Natural killer cell (primary cell): ENCODE measurements at regions not wholly inside any gene's neighbourhood (a gene's known extent, or its start where the extent isn't known, plus 50 kb on each side); places are given as distances from the start of the nearest gene placed in this dataset.
"Not testable (repeated sequence)": the region's sequence is repeated elsewhere in the genome, so short reads cannot be mapped to it uniquely, and the experiment has no call there.

Experiments used
- ATAC-seq, 3 donors: fragments of 150-1000 bp in 2 of 3; fragments of 200-7000 bp in 1 of 3; cut with Tn5 transposase; 1 replicate in 1 of 3; 2 replicates in 2 of 3; pipeline ENCODE4 v1.10.0; 2021; ENCODE audit warnings: mild to moderate bottlenecking in 2 of 3, moderate library complexity in 2 of 3
- DNase-seq, 2 donors: peaks; one replicate each; pipeline versions ENCODE4 v3.0.0 to v3.0.0-alpha.2; 2013 to 2021; ENCODE audit warnings: mixed read lengths in 1 of 2
- H3K27ac ChIP-seq: one replicate; pipeline ENCODE4 v1.5.1; 2013; ENCODE audit warnings: mild to moderate bottlenecking, low read length
- H3K27me3 ChIP-seq: one replicate; pipeline ENCODE4 v1.6.1; 2013; ENCODE audit warnings: low read length; ENCODE audit not compliant: control insufficient read depth, insufficient read depth
- H3K36me3 ChIP-seq: one replicate; pipeline ENCODE4 v1.6.1; 2013; ENCODE audit warnings: low read length; ENCODE audit not compliant: control insufficient read depth, insufficient read depth
- H3K4me1 ChIP-seq: one replicate; pipeline ENCODE4 v1.6.1; 2013; ENCODE audit warnings: low read length; ENCODE audit not compliant: control insufficient read depth, insufficient read depth
- H3K4me3 ChIP-seq: one replicate; pipeline ENCODE4 v1.5.1; 2013; ENCODE audit warnings: low read length
- H3K9me3 ChIP-seq: one replicate; pipeline ENCODE4 v1.6.1; 2013; ENCODE audit warnings: low read length; ENCODE audit not compliant: control insufficient read depth, insufficient read depth
- H3K27ac Mint-ChIP-seq, 2 donors: one replicate each; pipeline ENCODE4 v1.8.0; 2022; ENCODE audit warnings: mild to moderate bottlenecking in 2 of 2, mixed read lengths in 2 of 2, moderate library complexity in 1 of 2
- H3K27me3 Mint-ChIP-seq, 2 donors: one replicate each; pipeline ENCODE4 v1.8.0; 2022; ENCODE audit warnings: low read depth in 2 of 2, mixed read lengths in 2 of 2
- H3K36me3 Mint-ChIP-seq: one replicate; pipeline ENCODE4 v1.8.0; 2022; ENCODE audit warnings: mixed read lengths
- H3K4me1 Mint-ChIP-seq, 2 donors: one replicate each; pipeline ENCODE4 v1.8.0; 2022; ENCODE audit warnings: mixed read lengths in 2 of 2
- H3K4me3 Mint-ChIP-seq: one replicate; pipeline ENCODE4 v1.8.0; 2022; ENCODE audit warnings: mild to moderate bottlenecking, moderate library complexity, mixed read lengths
- H3K9me3 Mint-ChIP-seq, 2 donors: one replicate each; pipeline ENCODE4 v1.8.0; 2022; ENCODE audit warnings: mixed read lengths in 2 of 2
- WGBS: methylation state at CpG from one replicate; pipeline ENCODE4 v1.1.7; 2013; ENCODE audit warnings: missing lambda C conversion rate; ENCODE audit not compliant: insufficient coverage; 5-methylcytosine and 5-hydroxymethylcytosine counted together
- intact Hi-C: fragments of 100-400 bp; cut with micrococcal nuclease; formaldehyde crosslinking; loops from one replicate; pipeline ENCODE4 v1.14.2; 2022
- TF ChIP-seq, protein P1 (sequence below): fragments of 200-600 bp; IDR thresholded peaks from one replicate; pipeline ENCODE4 v1.8.0; 2022; ENCODE audit warnings: antibody characterized with exemption

DNA sequence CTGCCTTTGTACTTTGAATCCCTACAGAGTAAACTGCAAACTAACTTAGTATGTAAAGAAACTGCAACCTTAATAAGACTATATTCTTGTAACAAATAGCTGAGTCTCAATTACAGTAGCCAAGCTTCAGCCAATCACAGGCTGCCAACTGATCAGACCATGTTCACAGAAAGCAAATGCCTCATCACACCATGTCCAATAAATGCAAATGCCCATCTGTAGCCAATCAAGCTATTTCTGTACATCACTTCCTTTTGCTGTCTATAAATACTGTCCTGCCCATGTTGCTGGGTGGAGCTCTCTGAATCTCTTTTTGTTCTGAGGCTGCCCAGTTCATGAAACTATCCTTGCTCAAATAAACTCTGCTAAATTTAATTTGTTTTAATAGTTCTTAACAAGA, 531.7 kb upstream of the TOM1L1 start:
- Mint-ChIP-seq H3K27ac (no peak overlapping the region), H3K4me3 (no peak overlapping the region), H3K27me3 (no peaks in the 10 kb centered on the region), H3K9me3 (peaks cover 7 to 9% of the 10 kb centered on the region in 2 donors), H3K36me3 (no peaks in the 10 kb centered on the region), H3K4me1 (no peaks in the 10 kb centered on the region)
- no peaks in the 10 kb centered on the region for H3K9me3 ChIP-seq
- no peaks in the 10 kb centered on the region for H3K36me3 ChIP-seq
- no peak overlapping the region for H3K27ac ChIP-seq
- no peaks in the 10 kb centered on the region for H3K4me1 ChIP-seq
- no peak for DNase-seq
- intact Hi-C loops = no loop called here
- TF ChIP-seq, protein P1, sequence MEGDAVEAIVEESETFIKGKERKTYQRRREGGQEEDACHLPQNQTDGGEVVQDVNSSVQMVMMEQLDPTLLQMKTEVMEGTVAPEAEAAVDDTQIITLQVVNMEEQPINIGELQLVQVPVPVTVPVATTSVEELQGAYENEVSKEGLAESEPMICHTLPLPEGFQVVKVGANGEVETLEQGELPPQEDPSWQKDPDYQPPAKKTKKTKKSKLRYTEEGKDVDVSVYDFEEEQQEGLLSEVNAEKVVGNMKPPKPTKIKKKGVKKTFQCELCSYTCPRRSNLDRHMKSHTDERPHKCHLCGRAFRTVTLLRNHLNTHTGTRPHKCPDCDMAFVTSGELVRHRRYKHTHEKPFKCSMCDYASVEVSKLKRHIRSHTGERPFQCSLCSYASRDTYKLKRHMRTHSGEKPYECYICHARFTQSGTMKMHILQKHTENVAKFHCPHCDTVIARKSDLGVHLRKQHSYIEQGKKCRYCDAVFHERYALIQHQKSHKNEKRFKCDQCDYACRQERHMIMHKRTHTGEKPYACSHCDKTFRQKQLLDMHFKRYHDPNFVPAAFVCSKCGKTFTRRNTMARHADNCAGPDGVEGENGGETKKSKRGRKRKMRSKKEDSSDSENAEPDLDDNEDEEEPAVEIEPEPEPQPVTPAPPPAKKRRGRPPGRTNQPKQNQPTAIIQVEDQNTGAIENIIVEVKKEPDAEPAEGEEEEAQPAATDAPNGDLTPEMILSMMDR = no peak
- H3K4me3 ChIP-seq = no peak overlapping the region
- no peaks in the 10 kb centered on the region for H3K27me3 ChIP-seq
- ATAC-seq = no peak

- WGBS = 60% methylated on average over 2 of the region's 2 CpGs
- Histone ChIP-seq H3K4me1 (no peaks in the 10 kb centered on the region), H3K4me3 (no peak overlapping the region), H3K9me3 (no peaks in the 10 kb centered on the region), H3K36me3 (no peaks in the 10 kb centered on the region), H3K27ac (no peak overlapping the region), H3K27me3 (no peaks in the 10 kb centered on the region)
- Mint-ChIP-seq H3K27me3 (no peaks in the 10 kb centered on the region), H3K9me3 (peaks cover 6 to 13% of the 10 kb centered on the region in 2 donors), H3K4me1 (no peaks in the 10 kb centered on the region), H3K27ac (no peak overlapping the region), H3K36me3 (no peaks in the 10 kb centered on the region), H3K4me3 (no peak overlapping the region)
- DNase-seq = no peak
- intact Hi-C loops = no loop called here
- TF ChIP-seq, protein P1 = no peak
- ATAC-seq = no peak
Measured at GRCh38 chr17:54372069-54372749, 528.4 kb upstream of the TOM1L1 start.

DNA sequence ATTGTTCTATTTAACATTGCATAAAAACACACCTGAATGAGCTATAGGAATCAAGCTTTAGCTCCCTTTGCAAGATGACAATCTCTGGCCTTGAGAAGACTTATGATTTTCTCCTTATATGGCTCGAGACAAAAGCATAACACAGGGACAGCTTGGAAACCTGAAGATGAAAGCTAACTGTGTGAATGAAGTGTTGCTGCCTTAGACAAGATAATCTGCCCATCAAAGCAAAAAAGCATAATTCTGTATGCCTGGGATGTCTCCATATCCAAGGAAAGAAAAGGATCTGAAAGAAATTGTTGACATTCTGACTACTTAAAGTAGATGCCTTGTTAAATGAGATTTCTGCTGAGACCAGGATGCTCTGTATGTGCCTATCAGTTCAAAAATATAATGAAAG, 526.7 kb upstream of the TOM1L1 start:
- Mint-ChIP-seq H3K9me3 (peaks cover 8 to 19% of the 10 kb centered on the region in 2 donors), H3K4me3 (no peak overlapping the region), H3K27ac (no peak overlapping the region), H3K27me3 (no peaks in the 10 kb centered on the region), H3K36me3 (no peaks in the 10 kb centered on the region), H3K4me1 (no peaks in the 10 kb centered on the region)
- TF ChIP-seq, protein P1 = no peak
- Histone ChIP-seq H3K27me3 (no peaks in the 10 kb centered on the region), H3K4me3 (no peak overlapping the region), H3K9me3 (no peaks in the 10 kb centered on the region), H3K4me1 (no peaks in the 10 kb centered on the region), H3K27ac (no peak overlapping the region), H3K36me3 (no peaks in the 10 kb centered on the region)
- WGBS = 64% methylated on average over 1 of the region's 1 CpG
- intact Hi-C loops = no loop called here
- no peak for DNase-seq
- no peak for ATAC-seq

DNA sequence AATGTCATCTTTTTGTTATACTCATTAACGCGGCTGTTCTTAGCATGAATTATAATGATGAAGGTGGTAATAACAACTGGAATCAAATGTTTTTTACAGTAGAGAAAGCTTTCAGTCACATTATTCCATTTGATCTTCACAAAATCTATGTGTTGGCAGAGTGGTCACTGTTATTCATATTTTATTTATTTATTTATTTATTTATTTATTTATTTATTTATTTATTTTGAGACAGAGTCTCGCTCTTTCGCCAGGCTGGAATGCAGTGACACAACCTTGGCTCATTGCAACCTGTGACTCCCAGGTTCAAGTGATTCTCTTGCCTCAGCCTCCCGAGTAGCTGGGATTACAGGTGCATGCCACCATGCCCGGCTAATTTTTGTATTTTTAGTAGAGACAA, 524.2 kb upstream of the TOM1L1 start:
- H3K27ac Mint-ChIP-seq, H3K4me1 Mint-ChIP-seq, H3K27me3 ChIP-seq, H3K36me3 Mint-ChIP-seq, H3K27ac ChIP-seq, H3K27me3 Mint-ChIP-seq, H3K9me3 ChIP-seq, ATAC-seq, intact Hi-C loops, H3K4me3 ChIP-seq, DNase-seq, H3K36me3 ChIP-seq, H3K4me3 Mint-ChIP-seq, H3K4me1 ChIP-seq: not testable (repeated sequence)
- WGBS = 90% methylated on average over 4 of the region's 6 CpGs
- H3K9me3 Mint-ChIP-seq = peaks cover 10 to 17% of the 10 kb centered on the region in 2 donors
